Glutamatergic neuron (in vitro differentiated cells): ENCODE measurements at regions not wholly inside any gene's neighbourhood (a gene's known extent, or its start where the extent isn't known, plus 50 kb on each side); places are given as distances from the start of the nearest gene placed in this dataset.

Experiments used
- DNase-seq: peaks from one replicate; pipeline ENCODE4 v3.0.0; 2022
- H3K27ac Mint-ChIP-seq: one replicate; pipeline ENCODE4 v1.8.0; 2020; ENCODE audit warnings: mild to moderate bottlenecking, mixed read lengths, inconsistent platforms; ENCODE audit not compliant: unreplicated experiment
- H3K27me3 Mint-ChIP-seq: one replicate; pipeline ENCODE4 v1.8.0; 2020; ENCODE audit warnings: mild to moderate bottlenecking, moderate library complexity, mixed read lengths, inconsistent platforms; ENCODE audit not compliant: unreplicated experiment
- H3K36me3 Mint-ChIP-seq: one replicate; pipeline ENCODE4 v1.8.0; 2020; ENCODE audit warnings: mild to moderate bottlenecking, mixed read lengths, inconsistent platforms; ENCODE audit not compliant: unreplicated experiment
- H3K4me1 Mint-ChIP-seq: one replicate; pipeline ENCODE4 v1.8.0; 2020; ENCODE audit warnings: mild to moderate bottlenecking, low read depth, mixed read lengths, inconsistent platforms; ENCODE audit not compliant: unreplicated experiment
- H3K4me3 Mint-ChIP-seq: one replicate; pipeline ENCODE4 v1.8.0; 2020; ENCODE audit warnings: mild to moderate bottlenecking, mixed read lengths, inconsistent platforms; ENCODE audit not compliant: unreplicated experiment
- H3K9me3 Mint-ChIP-seq: one replicate; pipeline ENCODE4 v1.8.0; 2020; ENCODE audit warnings: mild to moderate bottlenecking, moderate library complexity, mixed read lengths, inconsistent platforms; ENCODE audit not compliant: unreplicated experiment
- CTCF ChIP-seq: fragments of 200-600 bp; sonication (generic); IDR thresholded peaks from one replicate; pipeline ENCODE4 v1.5.0; 2021; ENCODE audit not compliant: partially characterized antibody, unreplicated experiment

GRCh38 chr7:106424476-106425016, 139.8 kb upstream of the NAMPT start:
- Mint-ChIP-seq H3K36me3 (no peaks in the 10 kb centered on the region), H3K9me3 (peaks cover 4% of the 10 kb centered on the region), H3K4me1 (no peaks in the 10 kb centered on the region), H3K27ac (no peak overlapping the region), H3K4me3 (no peak overlapping the region), H3K27me3 (no peaks in the 10 kb centered on the region)
- TF ChIP-seq CTCF: no peak
- no peak for DNase-seq

- H3K36me3 Mint-ChIP-seq: no peaks in the 10 kb centered on the region
- no peak for TF ChIP-seq CTCF
- no peak overlapping the region for H3K4me3 Mint-ChIP-seq
- H3K27me3 Mint-ChIP-seq: no peaks in the 10 kb centered on the region
- no peak for DNase-seq
- H3K4me1 Mint-ChIP-seq: no peaks in the 10 kb centered on the region
- no peak overlapping the region for H3K27ac Mint-ChIP-seq
- H3K9me3 Mint-ChIP-seq: peaks cover 4% of the 10 kb centered on the region
These were observed 139.2 kb upstream of the NAMPT start for GRCh38 chr7:106423821-106424475.

- DNase-seq: no peak
- no peak for TF ChIP-seq CTCF
- Mint-ChIP-seq H3K9me3 (peaks cover 4% of the 10 kb centered on the region), H3K27me3 (no peaks in the 10 kb centered on the region), H3K4me1 (no peaks in the 10 kb centered on the region), H3K27ac (no peak overlapping the region), H3K36me3 (no peaks in the 10 kb centered on the region), H3K4me3 (no peak overlapping the region)
These were observed 138.3 kb upstream of the NAMPT start for GRCh38 chr7:106423111-106423510.

GRCh38 chr7:106421181-106421762, 136.5 kb upstream of the NAMPT start:
- H3K27me3 Mint-ChIP-seq: no peaks in the 10 kb centered on the region
- H3K4me1 Mint-ChIP-seq: no peaks in the 10 kb centered on the region
- no peak overlapping the region for H3K4me3 Mint-ChIP-seq
- TF ChIP-seq CTCF: no peak
- peaks cover 2% of the 10 kb centered on the region for H3K9me3 Mint-ChIP-seq
- peaks cover 4% of the 10 kb centered on the region for H3K36me3 Mint-ChIP-seq
- no peak overlapping the region for H3K27ac Mint-ChIP-seq
- no peak for DNase-seq

GRCh38 chr7:106420736-106421135, 136.0 kb upstream of the NAMPT start:
- Mint-ChIP-seq H3K36me3 (peaks cover 5% of the 10 kb centered on the region), H3K27ac (no peak overlapping the region), H3K4me1 (no peaks in the 10 kb centered on the region), H3K4me3 (no peak overlapping the region), H3K9me3 (peaks cover 2% of the 10 kb centered on the region), H3K27me3 (no peaks in the 10 kb centered on the region)
- no peak for DNase-seq
- TF ChIP-seq CTCF: no peak
